ENCODE measurements at regions not wholly inside any gene's neighbourhood (a gene's known extent, or its start where the extent isn't known, plus 50 kb on each side); places are given as distances from the start of the nearest gene placed in this dataset.
A peak's percentile ranks its signal among the peaks of the same experiment; 100 is the strongest.
"Not testable (repeated sequence)": the region's sequence is repeated elsewhere in the genome, so short reads cannot be mapped to it uniquely, and the experiment has no call there.

DNA sequence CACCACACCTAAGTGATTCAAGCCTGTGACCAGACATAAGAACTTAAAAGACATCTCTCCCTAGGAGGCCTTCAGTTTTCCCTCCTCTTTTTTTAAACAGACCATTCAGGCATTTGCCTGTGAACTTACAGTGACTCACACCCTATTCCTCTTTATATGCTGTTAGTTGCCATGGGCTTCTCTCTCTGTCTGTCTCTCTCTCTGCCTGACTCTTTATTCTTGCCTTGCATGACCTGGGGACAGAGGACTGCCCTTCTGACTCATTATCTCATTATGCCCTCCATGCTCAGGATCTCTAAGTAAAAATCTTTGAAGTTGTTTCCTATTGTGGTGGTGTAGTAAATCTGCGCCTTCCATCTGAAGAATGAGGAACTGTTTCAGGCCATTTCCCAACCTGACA is 442.2 kb upstream of the MAN1A1 start:
- DNase-seq = no peak

- no peak for DNase-seq
Measured at GRCh38 chr6:119781365-119781764, 431.8 kb upstream of the MAN1A1 start.

GRCh38 chr6:119768201-119768600 is 418.6 kb upstream of the MAN1A1 start:
- no peak for DNase-seq

- DNase-seq = no peak
Measured at GRCh38 chr6:119764927-119765681, 415.5 kb upstream of the MAN1A1 start.

DNA sequence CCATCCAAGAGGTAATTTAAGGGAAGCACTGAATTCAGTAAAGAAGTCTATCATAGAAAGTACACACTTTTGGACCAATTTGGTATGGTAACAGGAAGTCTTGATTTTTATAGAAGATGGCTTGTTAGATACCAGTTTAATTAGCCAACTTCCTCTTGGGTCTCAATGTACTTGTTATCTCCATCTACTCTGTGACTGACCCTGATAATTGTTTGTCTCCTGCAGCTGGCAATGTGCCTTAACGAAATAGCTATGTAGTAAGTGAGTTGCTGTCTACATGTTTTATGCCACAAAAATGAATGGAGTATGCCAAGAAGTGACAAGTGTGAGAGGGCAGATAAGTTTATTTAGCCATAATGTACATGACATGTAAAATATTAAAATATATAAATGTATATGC is 410.5 kb upstream of the MAN1A1 start:
- DNase-seq = no peak

GRCh38 chr6:119758385-119758784 is 408.8 kb upstream of the MAN1A1 start:
- DNase-seq = no peak

- no peak for DNase-seq
Measured at GRCh38 chr6:119757467-119757866, 407.9 kb upstream of the MAN1A1 start.

DNA sequence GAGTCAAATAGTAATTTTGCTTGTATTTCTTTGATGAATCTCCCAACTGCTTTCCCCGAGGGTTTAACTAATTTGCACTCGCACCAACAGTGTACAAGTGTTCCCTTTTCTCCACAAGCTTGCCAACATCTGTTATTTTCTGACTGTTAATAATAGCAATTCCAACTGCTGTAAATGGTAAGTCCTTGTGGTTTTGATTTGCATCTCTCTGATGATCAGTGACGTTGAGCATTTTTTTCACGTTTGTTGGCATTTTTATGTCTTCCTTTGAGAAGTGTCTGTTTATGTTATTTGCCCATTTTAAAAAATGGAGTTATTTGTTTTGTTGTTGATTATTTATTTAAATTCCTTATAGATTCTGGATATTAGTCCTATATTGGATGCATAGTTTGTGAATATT is 399.8 kb upstream of the MAN1A1 start:
- DNase-seq = no peak

DNA sequence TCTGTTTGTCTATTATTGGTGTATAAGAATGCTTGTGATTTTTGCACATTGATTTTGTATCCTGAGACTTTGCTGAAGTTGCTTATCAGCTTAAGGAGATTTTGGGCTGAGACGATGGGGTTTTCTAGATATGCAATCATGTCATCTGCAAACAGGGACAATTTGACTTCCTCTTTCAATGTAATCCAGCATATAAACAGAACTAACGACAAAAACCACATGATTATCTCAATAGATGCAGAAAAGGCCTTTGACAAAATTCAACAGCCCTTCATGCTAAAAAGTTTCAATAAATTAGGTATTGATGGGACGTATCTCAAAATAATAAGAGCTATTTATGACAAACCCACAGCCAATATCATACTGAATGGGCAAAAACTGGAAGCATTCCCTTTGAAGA is 399.0 kb upstream of the MAN1A1 start:
- not testable (repeated sequence) for DNase-seq

DNA sequence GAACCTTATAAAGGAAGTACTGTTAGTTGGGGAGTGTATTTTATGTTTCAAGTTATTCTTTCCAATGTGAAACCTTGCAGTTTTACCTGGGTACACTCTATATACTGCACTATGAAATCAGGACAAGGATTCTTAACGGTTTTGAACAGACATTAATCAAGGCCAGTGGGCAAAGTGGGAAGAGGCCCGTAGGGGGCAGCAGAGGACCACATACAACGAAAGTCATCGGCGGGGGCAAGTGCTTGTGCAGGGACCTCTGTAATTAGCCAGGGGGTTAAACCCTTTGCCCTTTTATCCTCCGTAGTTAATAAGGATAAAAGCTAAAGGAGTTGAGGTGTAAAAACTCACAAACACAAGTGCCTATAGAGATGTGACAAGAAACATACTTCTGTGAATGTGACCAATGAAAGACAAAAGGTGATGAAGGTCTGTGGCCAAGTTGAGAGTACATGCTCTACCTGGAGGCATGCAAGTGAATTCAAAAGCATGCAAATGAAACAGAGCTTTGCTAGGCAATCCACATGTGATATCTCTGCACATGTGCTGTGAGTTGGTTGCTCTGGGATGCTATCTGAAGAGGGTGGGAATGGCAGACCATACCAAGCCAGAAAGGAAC is 392.7 kb upstream of the MAN1A1 start:
- peak; percentile 19 for DNase-seq

DNA sequence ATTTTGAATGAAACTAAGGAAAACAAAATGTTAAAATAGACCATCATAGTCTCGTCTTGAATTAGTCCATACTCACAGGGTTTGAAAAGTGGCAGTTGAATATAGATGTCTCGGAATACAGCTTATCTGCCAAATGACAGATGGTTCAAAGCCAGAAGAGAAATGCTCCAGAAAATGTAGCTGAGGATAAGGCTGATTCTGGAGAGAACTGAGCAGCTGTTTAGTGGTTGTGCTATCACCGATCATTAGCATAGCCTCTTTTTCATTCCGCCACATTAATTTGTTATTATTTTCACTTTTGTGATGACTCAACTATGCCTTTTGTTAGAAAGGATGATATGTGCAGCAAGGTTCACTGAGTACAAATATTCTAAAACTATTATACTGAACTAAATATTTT is 390.2 kb upstream of the MAN1A1 start:
- no peak for DNase-seq

DNA sequence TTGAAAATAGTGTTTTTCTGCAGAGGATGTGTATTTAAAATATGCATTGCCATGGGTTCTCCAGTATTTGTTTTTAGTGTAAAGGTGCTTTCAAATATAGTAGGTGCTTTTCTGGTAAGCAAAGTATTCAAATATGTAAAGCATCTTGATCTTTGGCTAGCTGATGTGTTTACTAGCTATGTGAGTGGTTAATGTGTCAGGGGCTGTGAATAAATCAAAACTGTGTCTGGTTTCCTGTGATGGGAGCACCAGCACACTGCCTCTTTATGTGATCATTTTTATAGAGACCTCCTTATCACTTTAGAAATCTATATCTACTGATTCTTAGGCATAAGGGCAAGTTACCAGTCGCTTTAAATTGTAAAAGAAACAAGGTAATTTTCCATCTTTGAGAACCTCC is 388.9 kb upstream of the MAN1A1 start:
- no peak for DNase-seq

GRCh38 chr6:119736296-119737021 is 386.9 kb upstream of the MAN1A1 start:
- no peak for DNase-seq

DNA sequence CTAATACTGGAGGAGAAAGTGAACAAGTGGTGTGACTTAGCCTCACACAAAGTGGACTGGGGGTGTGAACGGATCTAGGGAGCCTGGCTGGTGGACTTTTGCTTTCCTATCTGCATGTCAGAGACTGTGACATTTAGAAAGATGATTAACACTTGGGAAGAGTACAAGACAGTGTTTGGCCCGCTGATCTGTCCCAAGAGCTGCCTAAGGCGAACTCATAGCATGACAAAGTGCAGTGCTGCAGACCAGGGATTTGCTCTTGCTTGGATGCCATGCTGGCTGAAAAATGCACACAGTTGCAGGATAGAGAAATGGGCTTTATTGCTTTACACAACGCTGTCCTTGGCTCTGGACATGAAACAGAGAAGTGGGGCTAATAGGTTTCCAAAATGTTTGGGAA is 386.0 kb upstream of the MAN1A1 start:
- DNase-seq = no peak

- no peak for DNase-seq
Measured at GRCh38 chr6:119734227-119734626, 384.7 kb upstream of the MAN1A1 start.

DNA sequence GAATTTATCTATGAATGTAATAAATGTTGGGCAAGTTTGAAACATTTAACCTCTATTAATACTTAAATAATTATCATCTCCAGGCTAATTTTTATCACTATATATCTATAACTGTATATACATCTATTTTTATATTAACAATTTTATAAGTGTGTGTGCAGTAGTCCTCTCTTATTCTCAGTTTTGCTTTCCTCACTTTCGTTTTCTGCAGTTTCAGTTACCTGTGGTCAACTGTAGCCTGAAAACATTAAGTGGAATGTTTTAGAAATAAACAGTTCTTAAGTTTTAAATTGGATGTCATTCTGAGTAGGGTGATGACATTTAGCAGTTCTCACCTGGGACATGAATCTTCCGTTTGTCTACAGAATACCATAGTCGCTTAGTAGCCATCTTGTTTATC is 379.4 kb upstream of the MAN1A1 start:
- no peak for DNase-seq

DNA sequence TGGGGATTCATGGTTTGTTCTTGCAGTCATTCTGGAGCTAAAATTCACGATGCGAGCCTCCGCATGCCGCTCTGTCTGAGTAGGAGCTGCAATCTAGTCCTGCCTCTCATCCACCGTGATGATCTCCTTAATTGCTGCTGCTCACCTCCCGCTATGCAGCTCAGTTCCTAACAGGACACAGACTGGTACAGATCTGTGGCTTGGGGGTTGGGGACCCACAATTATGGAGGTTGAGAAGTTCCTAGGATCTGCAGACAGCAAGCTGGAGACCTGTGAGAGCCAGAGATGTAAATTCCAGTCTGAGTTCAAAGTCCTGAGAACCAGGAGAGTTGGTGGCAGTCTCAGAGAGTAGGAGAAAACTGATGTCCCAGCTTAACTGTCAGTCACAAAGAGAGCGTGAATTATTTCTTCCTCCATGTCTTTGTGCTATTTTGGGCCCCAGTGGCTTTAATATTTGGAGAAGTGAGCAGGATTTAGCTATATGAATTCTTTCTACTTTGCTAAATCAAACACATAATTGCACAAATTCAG is 378.7 kb upstream of the MAN1A1 start:
- no peak for DNase-seq

DNA sequence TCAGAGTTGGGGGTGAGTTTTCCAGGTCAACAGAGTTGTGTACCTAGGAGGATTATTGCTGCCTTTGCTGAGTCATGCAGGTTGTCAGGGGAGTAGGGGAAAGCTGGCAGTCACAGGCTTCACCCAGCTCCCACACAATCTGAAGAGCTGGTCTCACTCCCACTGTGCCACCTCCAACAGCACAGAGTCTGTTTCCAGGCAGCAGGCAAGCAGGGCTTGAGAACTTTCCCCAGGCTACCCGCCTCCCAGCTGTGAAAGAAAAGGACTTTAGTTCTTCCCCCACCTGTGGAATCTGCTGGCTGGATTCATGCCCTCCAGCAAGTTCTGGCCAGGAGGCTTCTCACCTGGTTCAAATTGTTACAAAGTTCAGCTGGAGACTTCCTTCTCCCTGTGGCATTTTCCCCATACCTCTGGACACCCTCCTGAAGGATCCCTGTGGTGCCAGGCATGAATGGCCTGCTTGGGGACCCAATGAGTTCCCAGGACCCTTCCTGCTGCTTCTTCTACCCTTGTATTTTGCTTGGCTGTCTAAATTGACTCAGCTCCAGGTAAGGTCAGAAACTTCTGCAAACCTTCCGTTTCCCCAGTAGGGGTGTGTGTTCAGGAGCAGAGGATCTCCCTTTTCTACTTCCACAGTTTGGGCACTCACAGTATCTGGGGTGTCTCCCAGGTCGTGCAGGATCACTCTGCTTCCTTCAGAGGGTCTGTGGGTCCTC is 378.1 kb upstream of the MAN1A1 start:
- DNase-seq = no peak

- not testable (repeated sequence) for DNase-seq
Measured at GRCh38 chr6:119726912-119727311, 377.4 kb upstream of the MAN1A1 start.

DNA sequence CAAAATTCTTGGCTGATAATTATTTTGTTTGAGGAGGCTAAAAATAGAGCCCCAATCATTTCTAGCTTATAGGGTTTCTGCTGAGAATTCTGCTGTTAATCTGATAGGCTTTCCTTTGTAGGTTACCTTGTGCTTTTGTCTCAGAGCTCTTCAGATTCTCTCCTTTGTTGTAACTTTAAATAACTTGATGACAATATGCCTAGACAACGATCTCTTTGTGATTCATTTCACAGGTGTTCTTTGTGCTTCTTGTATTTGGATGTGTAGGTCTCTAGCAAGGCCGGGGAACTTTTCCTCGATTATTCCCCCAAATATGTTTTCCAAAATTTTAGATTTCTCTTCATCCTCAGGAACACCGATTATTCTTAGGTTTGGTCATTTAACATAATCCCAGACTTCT is 376.5 kb upstream of the MAN1A1 start:
- no peak for DNase-seq

GRCh38 chr6:119720160-119720559 is 370.6 kb upstream of the MAN1A1 start:
- no peak for DNase-seq

GRCh38 chr6:119717942-119718341 is 368.4 kb upstream of the MAN1A1 start:
- DNase-seq = no peak

- DNase-seq = no peak
Measured at GRCh38 chr6:119716668-119717270, 367.2 kb upstream of the MAN1A1 start.

Measured in activated effector memory CD4-positive, alpha-beta T cell treated with Interleukin-2 at 50 U/mL for 16 hours (primary cell).